ENCODE measurements at regions not wholly inside any gene's neighbourhood (a gene's known extent, or its start where the extent isn't known, plus 50 kb on each side); places are given as distances from the start of the nearest gene placed in this dataset.

GRCh38 chr1:222288053-222288452 is 259.9 kb downstream of the HHIPL2 start:
- Histone ChIP-seq H3K4me2 (ENCODE audit: low read depth, low read length, poor library complexity, severe bottlenecking) (no peak overlapping the region), H3K4me1 (ENCODE audit: insufficient read depth, low read length, poor library complexity, severe bottlenecking) (no peaks in the 10 kb centered on the region), H2AFZ (ENCODE audit: low read length) (no peak overlapping the region), H3K9me3 (ENCODE audit: insufficient read depth, low read depth, low read length) (no peaks in the 10 kb centered on the region), H4K20me1 (ENCODE audit: insufficient read depth, low read length, poor library complexity, severe bottlenecking) (no peaks in the 10 kb centered on the region), H3K9ac (ENCODE audit: low read depth, low read length, poor library complexity, severe bottlenecking) (no peak overlapping the region), H3K27me3 (ENCODE audit: insufficient read depth, low read length, poor library complexity, severe bottlenecking) (no peaks in the 10 kb centered on the region), H3K9me2 (replicated peaks; ENCODE audit: low read depth, low read length) (no peaks in the 10 kb centered on the region), H3K4me3 (ENCODE audit: low read length, poor library complexity, severe bottlenecking) (no peak overlapping the region), H3F3A (ENCODE audit: low read depth) (no peaks in the 10 kb centered on the region), H3K79me2 (ENCODE audit: insufficient read depth, low read length) (no peaks in the 10 kb centered on the region), H3K36me3 (ENCODE audit: insufficient read depth, low read length) (no peaks in the 10 kb centered on the region)
- TF ChIP-seq CTCF (conservative IDR thresholded peaks at IDR 0.05; ENCODE audit: low read length): no peak
- TF ChIP-seq EZH2phosphoT487 (IDR thresholded peaks at IDR 0.05; ENCODE audit: borderline replicate concordance): no peak

DNA sequence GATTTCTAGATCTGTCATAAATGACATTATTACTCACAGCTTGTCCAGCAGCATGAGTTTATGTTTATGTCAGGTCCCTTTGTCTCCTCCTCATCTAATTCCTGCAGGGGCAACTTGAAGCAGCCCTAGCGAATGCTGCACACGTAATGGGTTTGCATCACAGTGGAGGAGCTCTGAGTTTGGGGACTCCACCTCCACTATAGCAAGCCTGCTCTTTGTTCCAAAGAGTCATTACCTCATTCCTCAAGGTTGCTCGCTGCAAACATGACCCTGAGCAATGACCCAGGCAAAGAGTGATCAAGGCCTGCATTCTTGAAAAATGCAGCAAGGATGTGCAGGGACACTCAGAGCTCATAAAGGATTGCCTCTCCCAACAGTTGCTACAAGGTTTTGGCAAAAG is 261.9 kb downstream of the HHIPL2 start:
- Histone ChIP-seq H3K9me3 (ENCODE audit: insufficient read depth, low read depth, low read length) (no peaks in the 10 kb centered on the region), H3K79me2 (ENCODE audit: insufficient read depth, low read length) (no peaks in the 10 kb centered on the region), H3K9ac (ENCODE audit: low read depth, low read length, poor library complexity, severe bottlenecking) (no peak overlapping the region), H3K27me3 (ENCODE audit: insufficient read depth, low read length, poor library complexity, severe bottlenecking) (no peaks in the 10 kb centered on the region), H3K4me1 (ENCODE audit: insufficient read depth, low read length, poor library complexity, severe bottlenecking) (no peaks in the 10 kb centered on the region), H3K4me2 (ENCODE audit: low read depth, low read length, poor library complexity, severe bottlenecking) (no peak overlapping the region), H3K36me3 (ENCODE audit: insufficient read depth, low read length) (no peaks in the 10 kb centered on the region), H3K9me2 (replicated peaks; ENCODE audit: low read depth, low read length) (no peaks in the 10 kb centered on the region), H4K20me1 (ENCODE audit: insufficient read depth, low read length, poor library complexity, severe bottlenecking) (no peaks in the 10 kb centered on the region), H3F3A (ENCODE audit: low read depth) (no peaks in the 10 kb centered on the region), H2AFZ (ENCODE audit: low read length) (no peak overlapping the region), H3K4me3 (ENCODE audit: low read length, poor library complexity, severe bottlenecking) (no peak overlapping the region)
- TF ChIP-seq CTCF (conservative IDR thresholded peaks at IDR 0.05; ENCODE audit: low read length) (no peak), EZH2phosphoT487 (IDR thresholded peaks at IDR 0.05; ENCODE audit: borderline replicate concordance) (no peak)

DNA sequence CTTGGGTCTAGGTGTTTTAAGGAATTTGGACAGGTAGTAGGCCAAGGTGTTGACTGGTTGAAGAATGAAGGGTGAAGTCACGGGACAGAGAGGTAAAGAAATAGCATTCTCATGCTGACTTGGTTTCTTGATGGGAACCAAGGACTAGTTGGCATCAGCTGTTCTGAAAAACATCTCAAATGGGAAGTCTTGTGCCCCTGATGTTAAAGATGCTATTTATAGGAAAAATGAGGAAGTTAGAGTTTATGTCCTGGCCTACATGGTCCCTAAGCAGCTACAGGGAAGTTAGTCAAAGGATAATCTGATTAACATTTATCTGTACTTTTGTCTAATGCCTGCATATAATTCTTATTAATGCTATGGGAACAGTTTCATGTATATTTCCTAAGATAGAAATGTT is 262.4 kb downstream of the HHIPL2 start:
- H4K20me1 ChIP-seq (ENCODE audit: insufficient read depth, low read length, poor library complexity, severe bottlenecking): no peaks in the 10 kb centered on the region
- no peaks in the 10 kb centered on the region for H3K9me2 ChIP-seq (replicated peaks; ENCODE audit: low read depth, low read length)
- no peaks in the 10 kb centered on the region for H3K9me3 ChIP-seq (ENCODE audit: insufficient read depth, low read depth, low read length)
- no peak overlapping the region for H3K4me3 ChIP-seq (ENCODE audit: low read length, poor library complexity, severe bottlenecking)
- no peaks in the 10 kb centered on the region for H3K4me1 ChIP-seq (ENCODE audit: insufficient read depth, low read length, poor library complexity, severe bottlenecking)
- H3K79me2 ChIP-seq (ENCODE audit: insufficient read depth, low read length): no peaks in the 10 kb centered on the region
- H3K36me3 ChIP-seq (ENCODE audit: insufficient read depth, low read length): no peaks in the 10 kb centered on the region
- no peak overlapping the region for H2AFZ ChIP-seq (ENCODE audit: low read length)
- H3K27me3 ChIP-seq (ENCODE audit: insufficient read depth, low read length, poor library complexity, severe bottlenecking): no peaks in the 10 kb centered on the region
- no peak overlapping the region for H3K4me2 ChIP-seq (ENCODE audit: low read depth, low read length, poor library complexity, severe bottlenecking)
- no peak for TF ChIP-seq CTCF (conservative IDR thresholded peaks at IDR 0.05; ENCODE audit: low read length)
- no peak overlapping the region for H3K9ac ChIP-seq (ENCODE audit: low read depth, low read length, poor library complexity, severe bottlenecking)
- no peaks in the 10 kb centered on the region for H3F3A ChIP-seq (ENCODE audit: low read depth)
